ENCODE measurements at regions not wholly inside any gene's neighbourhood (a gene's known extent, or its start where the extent isn't known, plus 50 kb on each side); places are given as distances from the start of the nearest gene placed in this dataset.
A peak's percentile ranks its signal among the peaks of the same experiment; 100 is the strongest.

DNA sequence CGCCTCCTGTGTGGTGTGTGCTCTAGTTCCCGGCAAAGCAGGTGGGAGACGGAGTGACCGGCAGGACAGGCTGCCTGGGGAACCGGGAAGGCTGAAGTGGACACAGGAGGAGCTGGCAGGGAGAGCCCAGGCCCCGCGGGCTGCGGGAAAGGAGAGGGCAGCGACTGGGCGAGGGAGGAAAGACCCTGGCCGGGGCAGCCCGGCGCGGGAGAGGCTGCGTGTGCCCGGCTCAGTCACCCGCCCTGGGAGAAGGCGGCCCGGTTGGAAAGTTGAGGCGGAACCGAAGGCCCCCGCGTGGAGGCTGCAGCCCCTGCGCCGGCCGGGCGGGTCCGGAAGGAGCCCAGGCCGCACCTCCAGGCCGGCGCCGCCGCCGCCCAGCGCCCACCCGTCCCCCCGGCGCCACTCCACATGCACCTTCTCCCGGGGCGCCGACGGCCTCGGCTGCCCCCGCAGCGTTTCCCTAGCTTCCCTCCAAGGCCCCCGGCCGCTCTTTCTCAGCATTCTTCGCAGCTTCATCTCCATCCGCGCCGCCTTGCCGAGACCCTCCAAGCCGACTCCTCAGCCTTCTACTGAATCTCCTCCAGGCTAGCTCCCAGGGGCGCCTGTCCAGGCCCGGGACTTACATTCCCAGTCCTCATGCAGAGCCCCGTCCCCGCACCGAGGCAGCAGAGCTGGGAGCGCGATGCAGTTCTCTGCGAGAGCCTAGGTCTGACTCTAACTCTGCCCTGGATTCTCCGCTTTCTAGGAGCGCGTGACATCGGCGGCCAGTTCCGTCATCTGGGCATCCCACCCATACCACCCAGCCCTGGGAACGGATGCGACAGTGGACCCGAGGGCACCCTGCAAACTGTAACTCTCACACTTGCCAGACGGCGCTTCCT, 152.0 kb downstream of the ERCC6L2 start:
- no peaks in the 10 kb centered on the region for H3K9me3 ChIP-seq
- WGBS (ENCODE audit: insufficient coverage, low coverage, low lambda C conversion rate, missing lambda C conversion rate): 31% methylated on average over 29 of the region's 72 CpGs
- H3K27ac ChIP-seq: no peak overlapping the region
- intact Hi-C loops (cut with DNase I): no loop called here
- no peaks in the 10 kb centered on the region for H3K36me3 ChIP-seq
- peak in 1 of 4 donors; percentile 6 for ATAC-seq
- peaks cover 0 to 20% (median 9%) of the 10 kb centered on the region in 4 donors for H3K4me1 ChIP-seq
- H3K27me3 ChIP-seq: peaks cover 0 to 4% of the 10 kb centered on the region in 2 donors
- DNase-seq: no peak
- peak overlapping the region; percentile 11 to 42 (median 31) for H3K4me3 ChIP-seq
- no peak for TF ChIP-seq CTCF (IDR thresholded peaks at IDR 0.05)
- TF ChIP-seq POLR2A (IDR thresholded peaks at IDR 0.05): no peak

- intact Hi-C loops (cut with DNase I): no loop called here
- DNase-seq (no peak), ATAC-seq (no peak)
- TF ChIP-seq CTCF (IDR thresholded peaks at IDR 0.05) (no peak), POLR2A (IDR thresholded peaks at IDR 0.05) (no peak)
- no peak overlapping the region for H3K27ac ChIP-seq
- no peaks in the 10 kb centered on the region for H3K36me3 ChIP-seq
- WGBS (ENCODE audit: insufficient coverage, low coverage, low lambda C conversion rate, missing lambda C conversion rate): 72% methylated on average over 4 of the region's 5 CpGs
- H3K4me3 ChIP-seq: no peak overlapping the region
- H3K9me3 ChIP-seq: no peaks in the 10 kb centered on the region
- peaks cover 0 to 24% (median 7%) of the 10 kb centered on the region in 4 donors for H3K4me1 ChIP-seq
- peaks cover 0 to 8% of the 10 kb centered on the region in 2 donors for H3K27me3 ChIP-seq
Measured at GRCh38 chr9:96026655-96027213, 151.2 kb downstream of the ERCC6L2 start.

DNA sequence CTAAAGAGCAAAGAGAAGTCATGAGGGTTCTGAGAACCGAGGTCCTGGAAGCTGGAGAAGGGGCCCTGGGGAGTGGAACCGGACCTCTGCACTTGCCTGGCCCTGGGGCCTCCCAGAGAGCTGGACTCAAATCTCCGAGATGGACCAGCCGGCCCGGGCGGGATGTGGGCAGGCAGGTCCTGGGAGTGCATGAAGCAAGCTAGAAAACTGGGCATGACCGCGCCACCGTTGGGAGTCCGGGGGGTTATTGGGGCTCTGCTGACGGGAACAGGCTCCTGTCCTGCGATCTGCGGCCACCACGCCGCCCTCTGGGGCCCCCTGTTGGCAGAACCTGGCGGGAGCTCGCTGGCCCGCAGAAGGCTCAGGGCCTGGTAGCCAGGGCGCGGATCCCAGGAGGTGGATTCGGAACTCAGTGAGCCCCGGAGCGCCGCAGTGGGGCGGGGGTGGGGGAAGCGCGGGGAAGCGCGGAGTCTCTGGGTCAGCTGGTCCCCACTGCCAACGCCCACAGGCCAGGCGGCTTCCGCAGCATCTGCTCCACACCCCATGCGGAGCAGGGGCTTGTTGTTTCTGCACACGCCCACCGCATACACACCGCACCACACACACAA, 150.6 kb downstream of the ERCC6L2 start:
- H3K36me3 ChIP-seq: no peaks in the 10 kb centered on the region
- H3K27me3 ChIP-seq: peaks cover 0 to 8% of the 10 kb centered on the region in 2 donors
- intact Hi-C loops (cut with DNase I): no loop called here
- no peak overlapping the region for H3K27ac ChIP-seq
- H3K9me3 ChIP-seq: no peaks in the 10 kb centered on the region
- TF ChIP-seq CTCF (IDR thresholded peaks at IDR 0.05): peak in 1 of 4 donors; percentile 10
- TF ChIP-seq POLR2A (IDR thresholded peaks at IDR 0.05): no peak
- no peak for ATAC-seq
- no peak overlapping the region for H3K4me3 ChIP-seq
- no peak for DNase-seq
- WGBS (ENCODE audit: insufficient coverage, low coverage, low lambda C conversion rate, missing lambda C conversion rate): 73% methylated on average over 13 of the region's 36 CpGs
- peaks cover 0 to 24% (median 5%) of the 10 kb centered on the region in 4 donors for H3K4me1 ChIP-seq

DNA sequence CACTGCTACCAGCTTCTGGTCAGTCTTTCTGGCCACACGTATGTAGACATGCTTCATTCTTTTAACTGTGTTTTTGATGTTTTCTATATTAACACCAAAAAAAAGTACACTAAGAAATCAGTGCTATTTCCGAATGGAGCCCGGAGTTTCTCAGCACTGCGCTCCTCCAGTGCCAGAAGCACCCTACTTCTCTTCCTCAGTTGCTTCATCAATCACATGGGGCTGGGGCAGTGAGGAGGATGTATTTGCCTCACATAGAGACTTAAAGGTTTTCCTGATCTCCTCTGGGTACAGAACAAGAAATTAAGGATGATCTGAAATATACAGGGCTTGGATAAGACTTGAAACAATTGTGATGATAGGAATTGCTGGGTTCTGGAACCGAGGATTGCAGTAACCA, 148.0 kb downstream of the ERCC6L2 start:
- H3K4me3 ChIP-seq: no peak overlapping the region
- ATAC-seq (no peak), DNase-seq (no peak)
- no peak overlapping the region for H3K27ac ChIP-seq
- TF ChIP-seq POLR2A (IDR thresholded peaks at IDR 0.05) (no peak), CTCF (IDR thresholded peaks at IDR 0.05) (no peak)
- 72% methylated on average over 5 of the region's 5 CpGs for WGBS (ENCODE audit: insufficient coverage, low coverage, low lambda C conversion rate, missing lambda C conversion rate)
- intact Hi-C loops (cut with DNase I): no loop called here
- peaks cover 0 to 8% of the 10 kb centered on the region in 2 donors for H3K27me3 ChIP-seq
- no peaks in the 10 kb centered on the region for H3K36me3 ChIP-seq
- H3K9me3 ChIP-seq: no peaks in the 10 kb centered on the region
- peaks cover 0 to 27% (median 0%) of the 10 kb centered on the region in 4 donors for H3K4me1 ChIP-seq

All from right lobe of liver (tissue), 6 donors.